HG02759 (cell line): ENCODE measurements at regions not wholly inside any gene's neighbourhood (a gene's known extent, or its start where the extent isn't known, plus 50 kb on each side); places are given as distances from the start of the nearest gene placed in this dataset.
"Not testable (repeated sequence)": the region's sequence is repeated elsewhere in the genome, so short reads cannot be mapped to it uniquely, and the experiment has no call there.

Source experiments
- ATAC-seq: cut with Tn5 transposase; IDR thresholded peaks from one replicate; pipeline ENCODE4 v1.9.1; 2021; ENCODE audit warnings: mild to moderate bottlenecking, moderate library complexity; ENCODE audit not compliant: unreplicated experiment

DNA sequence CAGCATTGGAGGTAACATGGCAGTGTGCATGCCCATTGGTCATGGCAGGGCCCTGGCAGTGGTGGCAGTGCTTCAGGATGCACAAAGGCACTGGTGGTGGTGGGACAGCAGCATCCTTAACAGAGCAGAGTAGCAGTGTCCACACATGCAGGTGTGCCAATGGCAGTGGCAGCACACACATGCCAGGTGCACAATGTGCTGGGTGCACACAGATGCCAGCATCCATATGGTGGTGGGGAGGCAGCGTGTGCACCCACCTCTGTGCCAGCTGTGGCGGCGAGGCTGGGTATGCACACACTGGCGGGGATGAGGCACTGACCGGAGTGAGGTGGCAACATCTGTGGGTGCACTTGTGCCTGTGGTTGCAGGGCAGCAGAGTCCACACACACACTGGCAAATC, 150.6 kb downstream of the SI start:
- no peak for ATAC-seq

DNA sequence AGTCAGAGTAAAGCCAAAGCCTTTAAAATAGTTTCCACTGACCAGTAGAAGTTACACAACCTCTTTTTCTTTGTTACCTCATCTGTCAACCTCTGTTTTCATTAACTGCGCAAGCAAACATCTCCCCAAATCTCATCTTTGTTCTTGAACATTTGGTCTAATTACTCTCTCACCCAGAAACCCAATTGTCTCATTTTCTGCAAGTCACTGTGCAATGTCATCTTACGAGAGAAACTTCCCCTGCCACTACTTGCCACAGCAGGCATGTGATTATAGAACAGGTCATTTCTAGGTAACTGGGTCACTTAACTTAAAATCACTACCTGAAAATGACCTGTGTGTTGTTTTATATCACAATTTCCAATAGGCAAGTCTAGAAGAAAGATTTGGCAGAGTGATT, 159.4 kb downstream of the SI start:
- ATAC-seq, result no peak

DNA sequence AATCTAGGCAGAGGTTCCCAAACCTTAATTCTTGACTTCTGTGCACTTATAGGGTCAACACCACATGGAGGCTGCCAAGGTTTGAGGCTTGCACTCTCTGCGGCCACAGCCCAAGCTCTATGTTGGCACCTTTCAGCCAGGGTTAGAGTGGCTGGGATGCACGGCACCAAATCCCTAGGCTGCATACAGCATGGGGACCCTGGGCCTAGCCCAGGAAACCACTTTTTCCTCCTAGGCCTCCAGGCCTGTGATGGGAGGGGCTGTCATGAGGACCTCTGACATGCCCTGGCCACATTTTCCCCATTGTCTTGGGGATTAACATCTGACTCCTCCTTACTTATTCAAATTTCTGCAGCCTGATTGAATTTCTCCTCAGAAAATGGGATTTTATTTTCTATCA, 165.4 kb downstream of the SI start:
- ATAC-seq, result no peak

DNA sequence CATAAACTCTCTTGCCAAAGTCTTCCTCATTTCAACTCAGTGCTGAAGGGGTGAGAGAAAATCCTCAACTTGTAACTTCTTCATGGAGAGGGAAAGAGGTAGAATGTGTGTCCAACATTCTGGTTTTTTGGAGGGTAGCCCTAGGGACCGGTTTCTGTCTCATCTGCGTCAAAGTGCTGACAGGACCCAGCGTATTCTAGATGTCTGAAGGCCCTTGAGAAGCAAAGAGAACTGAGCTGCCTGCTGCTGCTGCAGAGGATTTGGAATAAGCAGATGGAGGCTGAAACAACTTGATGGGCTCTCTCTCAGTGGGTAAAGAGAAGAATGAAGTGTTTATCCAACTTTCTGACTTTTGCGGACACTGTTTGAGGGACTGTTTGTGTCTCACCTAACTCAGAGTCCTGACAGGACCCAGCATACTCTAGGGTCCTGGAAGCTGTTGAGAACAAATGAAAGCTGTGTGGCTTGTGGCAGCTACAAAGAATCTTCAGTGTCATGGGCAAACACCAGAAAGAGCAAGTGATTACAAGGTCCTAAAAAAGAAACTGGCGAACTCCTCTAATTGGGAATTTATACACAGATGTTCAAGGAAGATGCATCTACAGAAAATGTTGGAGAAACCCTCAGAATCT, 174.4 kb downstream of the SI start:
- no peak for ATAC-seq

DNA sequence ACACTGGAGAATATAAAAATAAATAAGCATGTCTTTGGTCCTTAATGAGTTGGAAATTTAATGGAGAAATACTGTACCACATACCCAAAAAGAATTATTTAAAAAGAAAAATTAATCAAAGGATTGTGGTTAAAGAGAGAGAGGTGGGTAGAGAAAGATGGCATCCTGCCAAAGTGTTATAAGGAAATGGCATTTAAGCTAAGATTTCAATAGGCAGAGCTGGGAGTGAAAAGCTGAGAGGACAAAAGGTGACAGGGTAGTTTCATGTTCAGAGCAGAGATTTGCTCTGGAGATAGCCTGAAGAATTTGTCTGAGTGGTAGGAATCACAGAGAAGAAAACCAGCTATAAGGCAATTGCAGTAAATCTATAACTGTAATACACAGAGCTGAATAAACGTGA, 181.0 kb downstream of the SI start:
- ATAC-seq, result no peak

DNA sequence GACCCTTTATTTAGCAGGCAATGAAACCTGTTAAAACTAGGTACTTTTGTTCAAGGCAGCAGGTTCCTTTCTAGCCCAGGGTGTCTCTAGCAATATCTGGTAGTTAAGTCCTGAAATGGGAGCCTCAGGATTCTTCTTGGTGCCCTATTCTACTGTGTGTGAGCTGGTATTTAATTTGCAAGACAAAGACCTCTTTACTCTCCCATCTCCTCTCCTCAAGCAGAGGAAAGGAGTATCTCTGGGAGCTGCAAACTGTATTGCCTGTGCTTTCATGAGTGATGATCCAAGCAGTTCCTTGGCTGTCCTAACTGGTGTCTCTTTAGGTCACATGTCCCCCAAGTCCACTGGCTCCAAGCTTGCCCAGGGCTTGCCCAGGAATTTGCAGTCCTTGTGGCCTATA, 188.2 kb downstream of the SI start:
- no peak for ATAC-seq

DNA sequence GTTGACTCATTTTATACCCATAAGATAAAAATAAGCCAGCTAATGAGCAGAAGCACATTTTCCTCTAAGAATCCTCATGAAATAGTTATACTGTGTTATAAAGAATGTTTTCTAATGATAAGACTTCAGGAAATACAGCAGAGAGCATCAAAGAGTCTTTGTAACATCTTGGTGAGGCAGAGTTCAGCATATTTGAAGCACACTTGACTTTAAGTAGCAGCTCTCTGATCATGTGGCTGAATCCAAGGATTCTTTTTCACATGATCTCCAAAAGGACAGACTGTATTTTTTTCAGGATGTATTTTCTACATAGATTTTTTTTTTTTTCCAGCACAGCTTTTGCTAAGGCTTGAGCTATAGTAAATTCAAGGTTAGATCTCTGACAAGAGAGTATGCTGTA, 195.1 kb downstream of the SI start:
- ATAC-seq, result no peak

DNA sequence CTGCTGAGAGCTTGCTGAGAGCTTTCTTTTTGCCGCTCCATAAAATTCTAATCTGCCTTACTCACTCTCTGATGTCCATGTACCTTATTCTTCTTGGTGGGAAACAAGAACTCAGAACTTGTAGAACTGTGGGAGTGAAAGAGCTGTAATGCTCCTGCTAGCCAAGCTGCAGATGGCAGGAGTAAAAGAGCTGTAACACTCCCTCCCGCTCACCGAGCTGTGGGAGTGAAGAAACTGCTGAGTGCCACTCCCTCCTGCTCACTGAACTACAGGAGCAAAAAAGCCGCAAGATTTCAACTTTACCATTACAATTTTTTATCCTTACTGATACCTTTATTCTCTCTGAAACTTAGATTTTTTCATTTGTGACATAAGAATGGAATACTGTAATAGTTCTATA, 199.1 kb downstream of the SI start:
- ATAC-seq, result no peak

DNA sequence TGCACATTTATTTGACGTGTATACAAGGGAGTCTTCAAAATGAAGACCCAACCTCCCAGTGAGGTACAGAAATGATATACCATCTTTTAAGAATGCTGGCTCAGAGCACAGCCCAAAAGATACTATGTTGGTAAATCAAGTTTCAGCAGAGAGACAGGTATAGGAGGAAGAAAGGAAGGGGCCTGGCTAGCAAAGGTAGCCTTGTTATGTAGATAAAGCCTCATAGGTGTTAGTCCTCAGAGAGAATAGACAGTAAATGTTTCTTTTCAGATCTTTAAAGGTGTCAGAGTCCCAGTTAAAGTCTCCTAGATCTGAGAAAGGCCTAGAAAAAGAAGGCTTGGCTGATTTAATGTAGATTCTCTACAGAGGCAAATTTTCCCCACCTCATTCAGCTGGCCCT, 213.8 kb downstream of the SI start:
- ATAC-seq, result no peak

DNA sequence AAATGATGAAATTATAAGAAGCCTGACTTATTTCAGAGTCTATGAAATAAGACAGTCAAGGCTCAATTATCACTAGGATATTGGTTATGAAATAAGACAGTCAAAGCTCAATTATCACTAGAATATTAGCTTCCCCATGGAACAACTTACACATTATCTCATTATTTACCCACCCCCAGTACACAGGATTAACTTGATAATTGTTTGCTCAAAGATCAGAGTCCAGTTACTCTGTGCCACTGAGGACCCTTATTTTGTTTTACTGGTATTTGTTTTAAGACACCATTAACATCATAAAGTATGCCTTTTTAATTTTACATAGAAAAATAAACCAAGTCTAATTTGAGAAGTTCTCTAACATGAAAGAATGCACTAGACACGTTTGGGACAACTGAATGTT, 225.4 kb downstream of the SI start:
- ATAC-seq, result no peak

DNA sequence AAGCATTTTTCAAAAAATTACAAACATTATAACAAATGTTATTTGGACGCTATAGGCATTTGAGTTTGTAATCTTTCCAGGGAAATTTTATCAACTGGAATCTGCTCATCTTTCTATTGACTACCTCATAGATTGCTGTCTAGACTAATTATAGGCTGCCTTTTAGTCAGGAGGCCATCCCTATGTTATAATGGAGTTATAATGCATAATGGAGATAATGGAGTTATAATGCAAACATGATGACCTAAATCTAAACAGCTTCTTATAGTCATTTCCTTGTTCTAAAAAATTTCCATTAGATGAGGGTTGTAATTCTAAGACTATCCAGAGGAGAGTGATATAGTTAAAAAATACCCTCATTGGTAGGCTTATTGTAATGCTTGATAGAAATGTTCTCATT, 226.4 kb downstream of the SI start:
- ATAC-seq, result no peak

DNA sequence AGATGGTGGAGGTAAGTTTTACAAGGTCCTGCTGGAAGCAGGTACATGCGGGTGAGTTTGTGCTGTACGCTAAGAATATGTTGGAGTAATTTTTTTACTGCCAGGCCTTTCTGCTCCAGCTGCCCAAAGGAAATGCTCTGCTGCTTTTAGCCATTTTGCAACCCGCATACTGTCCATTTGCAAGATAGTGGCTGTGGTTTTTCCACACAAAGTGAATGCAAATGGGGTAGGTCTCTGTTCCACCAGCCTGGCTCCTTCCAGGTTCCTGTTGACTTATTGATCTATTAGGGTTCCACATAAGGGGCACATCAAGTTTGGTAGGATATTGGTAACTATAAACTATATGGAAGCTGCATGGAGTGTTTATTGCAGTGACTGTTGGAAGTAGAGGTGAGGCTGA, 227.1 kb downstream of the SI start:
- no peak for ATAC-seq

DNA sequence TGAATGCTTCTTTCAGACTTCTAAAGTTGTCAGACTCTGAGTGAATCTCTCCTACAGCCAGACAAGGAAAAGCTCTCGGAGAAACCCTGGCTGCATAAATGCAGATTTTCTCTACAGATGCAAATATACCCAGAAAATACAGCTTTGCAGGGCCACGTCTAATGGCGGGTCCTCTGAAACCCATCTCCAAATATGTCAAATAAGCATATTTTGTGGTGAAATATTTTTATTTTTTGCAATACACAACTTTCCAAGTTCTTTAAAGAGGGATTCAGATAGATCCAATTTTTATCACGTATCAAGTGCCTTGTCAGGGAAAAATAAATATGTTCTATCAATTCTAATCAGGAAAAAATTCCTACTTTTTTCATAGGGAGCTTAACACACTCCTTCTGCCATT, 229.4 kb downstream of the SI start:
- no peak for ATAC-seq

DNA sequence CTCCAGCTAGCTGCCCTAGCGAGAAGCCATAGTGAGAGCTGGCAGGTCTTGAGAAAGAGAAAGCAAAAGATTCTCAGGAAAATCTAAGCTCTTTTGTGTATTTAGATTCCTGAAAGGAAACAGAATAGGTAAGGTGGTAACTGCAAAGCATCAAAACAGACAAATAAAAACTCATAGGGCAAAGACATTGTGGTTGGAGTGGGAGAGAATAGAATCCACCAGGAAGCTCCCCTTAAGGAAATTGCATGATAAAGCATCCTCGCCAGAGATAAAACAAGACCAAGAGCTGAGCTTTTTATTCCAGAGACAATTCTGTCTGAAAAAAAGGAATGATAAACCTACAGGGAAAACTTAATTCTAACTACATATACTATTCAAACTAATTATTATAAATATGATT, 232.6 kb downstream of the SI start:
- no peak for ATAC-seq

DNA sequence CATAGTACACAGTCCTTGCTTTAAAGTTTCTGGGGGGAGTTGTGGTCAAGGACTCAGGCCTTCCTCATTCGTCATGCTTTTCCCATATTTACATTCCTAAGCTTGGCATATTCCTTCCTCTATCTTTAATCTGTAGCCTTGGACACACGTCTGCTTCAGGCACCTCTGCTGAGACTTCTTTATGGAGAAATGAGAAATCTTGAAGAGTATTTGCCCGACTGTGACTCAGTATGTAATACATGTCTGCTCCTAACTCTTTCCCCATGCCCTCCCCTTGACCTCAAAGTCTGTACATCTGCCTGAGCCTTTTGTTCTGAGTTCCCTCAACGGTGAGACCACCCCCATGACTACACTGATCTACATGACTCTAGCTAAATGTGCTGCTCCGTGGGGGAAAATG, 246.1 kb downstream of the SI start:
- no peak for ATAC-seq

DNA sequence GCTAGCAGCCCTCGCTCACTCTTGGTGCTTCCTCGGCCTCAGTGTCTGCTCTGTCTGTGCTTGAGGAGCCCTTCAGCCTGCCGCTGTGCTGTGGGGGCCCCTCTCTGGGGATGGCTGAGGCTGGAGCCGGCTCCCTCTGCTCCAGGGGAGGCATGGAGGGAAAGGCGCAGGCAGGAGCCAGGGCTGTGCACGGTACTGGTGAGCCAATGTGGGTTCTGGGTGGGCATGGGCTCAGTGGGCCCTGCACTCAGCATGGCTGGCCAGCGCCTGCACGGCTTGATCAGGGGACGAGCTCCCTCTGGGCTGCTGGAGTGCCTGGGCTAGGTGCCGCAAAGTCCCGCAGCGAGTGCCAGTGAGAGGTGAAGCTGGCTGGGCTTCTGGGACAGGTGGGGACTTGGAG, 260.0 kb downstream of the SI start:
- no peak for ATAC-seq

DNA sequence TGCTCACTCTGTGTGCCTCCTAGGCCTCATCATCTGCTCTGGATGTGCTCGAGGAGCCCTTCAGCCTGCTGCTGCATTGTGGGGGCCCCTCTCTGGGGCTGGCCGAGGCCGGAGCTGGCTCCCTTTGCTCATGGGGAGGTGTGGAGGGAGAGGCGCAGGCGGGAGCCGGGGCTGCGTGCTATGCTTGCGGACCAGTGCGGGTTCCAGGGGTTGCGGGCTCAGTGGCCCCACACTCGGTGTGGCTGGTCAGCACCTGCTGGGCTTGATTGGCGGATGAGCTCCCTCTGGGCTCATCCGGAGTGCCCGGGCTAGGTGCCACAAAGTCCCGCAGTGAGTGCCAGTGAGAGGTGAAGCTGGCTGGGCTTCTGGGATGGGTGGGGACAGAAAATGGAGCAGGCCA, 264.2 kb downstream of the SI start:
- no peak for ATAC-seq

DNA sequence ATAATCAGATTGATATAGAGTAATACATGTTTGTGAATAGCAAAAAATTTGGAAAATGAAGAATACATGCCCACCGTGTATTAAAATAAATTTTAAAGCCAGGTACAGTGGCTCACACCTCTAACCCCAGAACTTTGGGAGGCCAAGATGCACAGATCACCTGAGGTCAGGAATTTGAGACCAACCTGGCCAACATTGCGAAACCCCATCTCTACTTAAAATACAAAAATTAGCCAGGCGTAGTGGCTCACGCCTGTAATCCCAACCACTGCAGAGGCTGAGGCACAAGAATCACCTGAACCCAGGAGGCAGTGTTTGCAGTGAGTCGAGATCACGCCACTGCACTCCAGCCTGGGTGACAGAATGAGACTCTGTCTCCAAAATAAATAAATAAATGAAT, 266.3 kb downstream of the SI start:
- no peak for ATAC-seq

DNA sequence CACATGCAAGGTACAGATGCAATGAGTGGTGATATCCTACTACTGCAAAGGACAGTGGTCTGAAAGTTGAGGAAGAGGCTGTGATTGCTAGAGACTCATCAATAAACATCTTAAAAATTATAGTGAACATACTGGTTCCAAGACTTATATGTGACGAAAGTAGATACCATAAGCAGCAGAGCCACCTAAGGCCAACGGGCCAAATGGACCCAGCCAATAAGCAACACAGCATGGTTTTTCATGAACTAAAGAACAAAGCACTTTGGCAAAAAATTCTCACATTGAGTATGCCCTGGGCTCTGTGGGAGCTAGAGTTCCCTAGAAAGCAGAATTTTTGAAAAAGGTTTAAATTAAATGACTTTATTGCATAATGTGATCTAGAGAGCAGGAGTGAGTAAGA, 272.1 kb downstream of the SI start:
- ATAC-seq, result no peak

DNA sequence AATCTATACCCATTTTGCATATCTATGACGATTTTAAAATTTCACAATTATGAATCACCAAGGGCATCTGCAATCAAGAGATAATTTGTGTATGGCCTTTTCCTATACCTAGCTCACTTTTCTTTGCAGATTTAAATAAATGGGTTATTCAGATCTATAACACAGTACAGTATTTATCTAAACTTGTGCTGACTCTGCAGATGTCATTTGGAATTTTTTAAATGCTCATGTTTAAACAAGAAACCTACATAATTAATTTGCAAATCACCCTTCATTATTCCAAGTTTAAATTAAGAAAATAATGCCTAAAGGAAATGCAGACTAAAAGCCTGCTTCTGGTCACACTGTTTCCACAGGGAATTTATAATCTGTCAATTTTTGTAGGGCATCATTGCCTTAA, 284.2 kb downstream of the SI start:
- no peak for ATAC-seq

DNA sequence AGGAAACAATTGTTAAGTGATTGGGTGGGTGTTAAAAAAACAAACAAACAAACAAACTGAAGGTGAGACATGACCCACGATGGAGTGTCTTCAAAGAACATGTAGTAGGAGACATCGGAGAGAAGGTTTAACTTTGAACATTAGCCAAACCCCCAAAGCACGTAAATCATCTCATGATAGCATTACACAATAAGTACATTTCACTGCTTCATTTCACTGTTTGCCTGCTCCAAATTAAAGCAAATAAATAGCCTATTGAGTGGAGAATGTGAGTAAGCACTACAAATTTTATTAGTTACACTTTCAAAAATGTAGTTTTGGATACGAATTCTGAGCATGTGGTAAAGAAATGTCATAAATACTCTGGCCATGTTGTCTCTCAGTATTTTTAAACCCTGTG, 287.0 kb downstream of the SI start:
- no peak for ATAC-seq

DNA sequence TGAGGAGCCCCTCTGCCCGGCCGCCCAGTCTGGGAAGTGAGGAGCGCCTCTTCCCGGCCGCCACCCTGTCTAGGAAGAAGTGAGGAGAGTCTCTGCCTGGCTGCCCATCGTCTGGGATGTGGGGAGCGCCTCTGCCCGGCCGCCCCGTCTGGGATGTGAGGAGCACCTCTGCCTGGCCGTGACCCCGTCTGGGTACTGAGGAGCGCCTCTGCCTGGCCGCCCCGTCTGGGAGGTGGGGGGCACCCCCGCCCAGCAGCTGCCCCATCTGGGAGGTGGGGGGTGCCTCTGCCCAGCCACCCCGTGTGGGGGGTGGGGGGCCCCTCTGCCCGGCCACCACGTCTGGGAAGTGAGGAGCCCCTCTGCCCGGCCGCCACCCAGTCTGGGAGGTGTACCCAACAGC, 293.9 kb downstream of the SI start:
- not testable (repeated sequence) for ATAC-seq

DNA sequence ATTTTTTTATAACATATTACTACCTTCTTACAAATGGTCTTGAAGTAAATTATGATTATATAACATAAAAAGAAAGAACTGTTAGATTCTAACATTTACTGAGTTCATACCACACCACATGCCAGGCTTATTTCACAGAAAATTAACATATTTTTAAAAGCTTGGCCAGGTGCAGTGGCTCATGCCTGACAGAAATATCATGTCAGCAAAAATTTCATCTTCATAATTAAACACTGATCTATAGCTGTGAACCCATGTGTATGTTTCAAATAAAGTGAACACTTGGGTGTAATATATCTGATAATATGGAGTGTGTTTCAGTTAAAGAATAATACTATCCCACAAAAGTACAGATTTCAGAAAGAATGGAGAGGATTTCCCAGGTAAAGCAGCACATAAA, 296.5 kb downstream of the SI start:
- ATAC-seq, result no peak

DNA sequence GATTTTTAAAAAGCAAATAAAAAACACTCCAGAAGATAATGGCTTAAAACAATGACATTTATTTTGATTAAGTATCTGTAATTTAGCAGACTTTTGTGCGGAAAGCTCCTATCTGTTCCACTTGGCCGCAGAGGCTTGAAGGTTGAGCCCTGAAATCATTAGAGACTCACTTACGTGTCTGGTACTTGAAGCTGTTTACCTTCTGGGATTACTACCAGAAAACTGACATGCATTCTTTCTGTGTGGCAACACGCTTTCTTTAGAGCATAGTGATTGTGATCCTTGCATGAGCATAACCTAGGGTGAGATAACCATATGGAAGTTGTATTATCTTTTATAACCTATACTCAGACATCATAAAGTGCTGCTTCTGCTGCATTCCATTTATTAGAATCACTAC, 298.5 kb downstream of the SI start:
- no peak for ATAC-seq
